CD4-positive, alpha-beta memory T cell (primary cell): ENCODE measurements at regions not wholly inside any gene's neighbourhood (a gene's known extent, or its start where the extent isn't known, plus 50 kb on each side); places are given as distances from the start of the nearest gene placed in this dataset.
A peak's percentile ranks its signal among the peaks of the same experiment; 100 is the strongest.
"Not testable (repeated sequence)": the region's sequence is repeated elsewhere in the genome, so short reads cannot be mapped to it uniquely, and the experiment has no call there.

Source experiments
- CTCF ChIA-PET: fragments of 350-600 bp; sonication (Branson Sonifier 250); formaldehyde crosslinking; loops from one replicate; lab custom pipeline; 2021; ENCODE audit warnings: inconsistent platforms; ENCODE audit not compliant: partially characterized antibody; lab: Charles Lee
- POLR2A ChIA-PET: fragments of 350-600 bp; sonication (Branson Sonifier 250); formaldehyde crosslinking; loops from one replicate; lab custom pipeline; 2021; ENCODE audit not compliant: partially characterized antibody; lab: Charles Lee
- DNase-seq, 5 donors: peaks; one replicate each; pipeline versions ENCODE4 v3.0.0 to v3.0.0-alpha.2; 2020 to 2022; ENCODE audit warnings: mixed read lengths in 1 of 5
- H3K27ac ChIP-seq: one replicate; pipeline ENCODE4 v1.7.0; 2013; ENCODE audit warnings: low read depth, low read length
- H3K27me3 ChIP-seq: 2 replicates; pipeline ENCODE4 v1.7.0; 2013; ENCODE audit warnings: mild to moderate bottlenecking, low read length, moderate library complexity; ENCODE audit not compliant: insufficient read depth
- H3K36me3 ChIP-seq: 2 replicates; pipeline ENCODE4 v1.7.0; 2013; ENCODE audit warnings: mild to moderate bottlenecking, low read length, moderate library complexity; ENCODE audit not compliant: insufficient read depth
- H3K4me1 ChIP-seq: 2 replicates; pipeline ENCODE4 v1.7.0; 2013; ENCODE audit warnings: mild to moderate bottlenecking, low read length, moderate library complexity; ENCODE audit not compliant: insufficient read depth
- H3K4me3 ChIP-seq, 2 donors: one replicate each; pipeline ENCODE4 v1.7.0; 2013; ENCODE audit warnings: low read length in 2 of 2, mild to moderate bottlenecking in 1 of 2
- H3K9me3 ChIP-seq, 2 donors: one replicate each; pipeline ENCODE4 v1.7.0; 2013; ENCODE audit warnings: low read length in 2 of 2, control low read depth in 1 of 2; ENCODE audit not compliant: control insufficient read depth in 1 of 2
- H3K27ac Mint-ChIP-seq, 7 donors: one replicate each; pipeline ENCODE4 v1.8.0; 2020 to 2021; ENCODE audit warnings: mixed read lengths in 7 of 7, mild to moderate bottlenecking in 6 of 7, inconsistent platforms in 3 of 7, moderate library complexity in 3 of 7
- H3K27me3 Mint-ChIP-seq, 2 donors: one replicate each; pipeline ENCODE4 v1.8.0; 2020 to 2021; ENCODE audit warnings: mixed read lengths in 2 of 2
- H3K36me3 Mint-ChIP-seq, 2 donors: one replicate each; pipeline ENCODE4 v1.8.0; 2020 to 2021; ENCODE audit warnings: mixed read lengths in 2 of 2, inconsistent platforms in 1 of 2, mild to moderate bottlenecking in 1 of 2
- H3K4me1 Mint-ChIP-seq, 4 donors: one replicate each; pipeline ENCODE4 v1.8.0; 2020 to 2021; ENCODE audit warnings: mixed read lengths in 4 of 4, mild to moderate bottlenecking in 1 of 4
- H3K4me3 Mint-ChIP-seq, 8 donors: one replicate each; pipeline ENCODE4 v1.8.0; 2020 to 2021; ENCODE audit warnings: mixed read lengths in 8 of 8, mild to moderate bottlenecking in 7 of 8, moderate library complexity in 6 of 8, inconsistent platforms in 3 of 8
- H3K9me3 Mint-ChIP-seq, 8 donors: one replicate each; pipeline ENCODE4 v1.8.0; 2020 to 2021; ENCODE audit warnings: mixed read lengths in 8 of 8, mild to moderate bottlenecking in 5 of 8, inconsistent platforms in 3 of 8, moderate library complexity in 1 of 8
- intact Hi-C: fragments of 100-400 bp; cut with micrococcal nuclease; formaldehyde crosslinking; loops from one replicate; pipeline ENCODE4 v1.15.1; 2023

GRCh38 chr12:97886511-97887176 is 424.0 kb downstream of the RMST start:
- no peaks in the 10 kb centered on the region for H3K27me3 ChIP-seq
- POLR2A ChIA-PET = no interaction called here
- intact Hi-C loops = no loop called here
- H3K4me3 Mint-ChIP-seq = no peak overlapping the region
- H3K27ac Mint-ChIP-seq = no peak overlapping the region
- H3K27me3 Mint-ChIP-seq = no peaks in the 10 kb centered on the region
- H3K36me3 Mint-ChIP-seq = no peaks in the 10 kb centered on the region
- DNase-seq = peak in 1 of 5 donors; percentile 33
- H3K9me3 Mint-ChIP-seq = peaks cover 0 to 8% (median under 1%) of the 10 kb centered on the region in 8 donors
- no peak overlapping the region for H3K4me3 ChIP-seq
- H3K4me1 ChIP-seq = no peaks in the 10 kb centered on the region
- CTCF ChIA-PET = no interaction called here
- no peaks in the 10 kb centered on the region for H3K36me3 ChIP-seq
- no peaks in the 10 kb centered on the region for H3K9me3 ChIP-seq
- no peak overlapping the region for H3K27ac ChIP-seq
- no peaks in the 10 kb centered on the region for H3K4me1 Mint-ChIP-seq

GRCh38 chr12:97897881-97898280 is 435.3 kb downstream of the RMST start:
- intact Hi-C loops, H3K27me3 ChIP-seq, H3K4me3 ChIP-seq, H3K4me1 ChIP-seq, H3K27ac Mint-ChIP-seq, H3K27me3 Mint-ChIP-seq, H3K9me3 ChIP-seq, H3K4me3 Mint-ChIP-seq, CTCF ChIA-PET, H3K36me3 Mint-ChIP-seq, POLR2A ChIA-PET, H3K36me3 ChIP-seq, H3K4me1 Mint-ChIP-seq, DNase-seq, H3K27ac ChIP-seq, H3K9me3 Mint-ChIP-seq: not testable (repeated sequence)

- Mint-ChIP-seq H3K4me3 (no peak overlapping the region), H3K9me3 (peaks cover 0 to 7% (median 1%) of the 10 kb centered on the region in 8 donors), H3K4me1 (no peaks in the 10 kb centered on the region), H3K36me3 (no peaks in the 10 kb centered on the region), H3K27me3 (peaks cover 0 to 2% of the 10 kb centered on the region in 2 donors), H3K27ac (no peak overlapping the region)
- intact Hi-C loops = no loop called here
- H3K27me3 ChIP-seq = no peaks in the 10 kb centered on the region
- ChIA-PET POLR2A (no interaction called here), CTCF (no interaction called here)
- no peaks in the 10 kb centered on the region for H3K9me3 ChIP-seq
- H3K36me3 ChIP-seq = no peaks in the 10 kb centered on the region
- H3K4me1 ChIP-seq = no peaks in the 10 kb centered on the region
- no peak for DNase-seq
- no peak overlapping the region for H3K4me3 ChIP-seq
- H3K27ac ChIP-seq = no peak overlapping the region
Measured at GRCh38 chr12:97899529-97899928, 436.9 kb downstream of the RMST start.

GRCh38 chr12:97899956-97900355 is 437.4 kb downstream of the RMST start:
- intact Hi-C loops = no loop called here
- no peaks in the 10 kb centered on the region for H3K27me3 ChIP-seq
- H3K4me3 ChIP-seq = no peak overlapping the region
- H3K36me3 ChIP-seq = no peaks in the 10 kb centered on the region
- H3K4me1 ChIP-seq = no peaks in the 10 kb centered on the region
- no peaks in the 10 kb centered on the region for H3K9me3 ChIP-seq
- Mint-ChIP-seq H3K9me3 (peaks cover 0 to 7% (median 1%) of the 10 kb centered on the region in 8 donors), H3K4me3 (no peak overlapping the region), H3K27me3 (peaks cover 0 to 2% of the 10 kb centered on the region in 2 donors), H3K27ac (no peak overlapping the region), H3K4me1 (no peaks in the 10 kb centered on the region), H3K36me3 (no peaks in the 10 kb centered on the region)
- CTCF ChIA-PET = no interaction called here
- POLR2A ChIA-PET = no interaction called here
- no peak for DNase-seq
- H3K27ac ChIP-seq = no peak overlapping the region

GRCh38 chr12:97903356-97903755 is 440.8 kb downstream of the RMST start:
- Histone ChIP-seq H3K27ac (no peak overlapping the region), H3K4me1 (no peaks in the 10 kb centered on the region), H3K36me3 (no peaks in the 10 kb centered on the region), H3K27me3 (no peaks in the 10 kb centered on the region), H3K4me3 (no peak overlapping the region), H3K9me3 (no peaks in the 10 kb centered on the region)
- ChIA-PET CTCF (no interaction called here), POLR2A (no interaction called here)
- DNase-seq = no peak
- intact Hi-C loops = no loop called here
- Mint-ChIP-seq H3K9me3 (peaks cover 0 to 3% (median 2%) of the 10 kb centered on the region in 8 donors), H3K27me3 (peaks cover 0 to 2% of the 10 kb centered on the region in 2 donors), H3K4me3 (no peak overlapping the region), H3K27ac (no peak overlapping the region), H3K4me1 (no peaks in the 10 kb centered on the region), H3K36me3 (no peaks in the 10 kb centered on the region)

GRCh38 chr12:97907504-97907903 is 444.9 kb downstream of the RMST start:
- Mint-ChIP-seq H3K36me3 (no peaks in the 10 kb centered on the region), H3K9me3 (peaks cover 0 to 3% (median under 1%) of the 10 kb centered on the region in 8 donors), H3K4me1 (no peaks in the 10 kb centered on the region), H3K27me3 (peaks cover 0 to under 1% of the 10 kb centered on the region in 2 donors), H3K4me3 (no peak overlapping the region), H3K27ac (no peak overlapping the region)
- no peaks in the 10 kb centered on the region for H3K4me1 ChIP-seq
- ChIA-PET CTCF (no interaction called here), POLR2A (no interaction called here)
- H3K27me3 ChIP-seq = no peaks in the 10 kb centered on the region
- intact Hi-C loops = no loop called here
- H3K4me3 ChIP-seq = no peak overlapping the region
- H3K27ac ChIP-seq = no peak overlapping the region
- no peak for DNase-seq
- H3K9me3 ChIP-seq = no peaks in the 10 kb centered on the region
- H3K36me3 ChIP-seq = no peaks in the 10 kb centered on the region

GRCh38 chr12:97910559-97910958 is 448.0 kb downstream of the RMST start:
- Mint-ChIP-seq H3K27ac (no peak overlapping the region), H3K4me1 (no peaks in the 10 kb centered on the region), H3K27me3 (no peaks in the 10 kb centered on the region), H3K9me3 (peaks cover 0 to 2% (median 0%) of the 10 kb centered on the region in 8 donors), H3K4me3 (no peak overlapping the region), H3K36me3 (no peaks in the 10 kb centered on the region)
- H3K27ac ChIP-seq = no peak overlapping the region
- no peak overlapping the region for H3K4me3 ChIP-seq
- no peaks in the 10 kb centered on the region for H3K36me3 ChIP-seq
- ChIA-PET POLR2A (no interaction called here), CTCF (no interaction called here)
- intact Hi-C loops = no loop called here
- no peak for DNase-seq
- H3K4me1 ChIP-seq = no peaks in the 10 kb centered on the region
- H3K27me3 ChIP-seq = no peaks in the 10 kb centered on the region
- H3K9me3 ChIP-seq = no peaks in the 10 kb centered on the region
